OCI-LY3 (cell line): ENCODE measurements at regions not wholly inside any gene's neighbourhood (a gene's known extent, or its start where the extent isn't known, plus 50 kb on each side); places are given as distances from the start of the nearest gene placed in this dataset.

Experiments used
- EZH2phosphoT487 ChIP-seq: fragments of 200-600 bp; shearing (Covaris generic); IDR thresholded peaks from 2 replicates; pipeline ENCODE4 v1.6.1; 2018; ENCODE audit warnings: antibody characterized with exemption, mixed run types, low read depth
- TF ChIP-seq, protein P1 (sequence below): fragments of 200-600, 300-600 bp; sonication (generic); IDR thresholded peaks from 2 replicates; pipeline ENCODE4 v1.5.1; 2014; ENCODE audit warnings: antibody characterized with exemption, low read length, low read depth

DNA sequence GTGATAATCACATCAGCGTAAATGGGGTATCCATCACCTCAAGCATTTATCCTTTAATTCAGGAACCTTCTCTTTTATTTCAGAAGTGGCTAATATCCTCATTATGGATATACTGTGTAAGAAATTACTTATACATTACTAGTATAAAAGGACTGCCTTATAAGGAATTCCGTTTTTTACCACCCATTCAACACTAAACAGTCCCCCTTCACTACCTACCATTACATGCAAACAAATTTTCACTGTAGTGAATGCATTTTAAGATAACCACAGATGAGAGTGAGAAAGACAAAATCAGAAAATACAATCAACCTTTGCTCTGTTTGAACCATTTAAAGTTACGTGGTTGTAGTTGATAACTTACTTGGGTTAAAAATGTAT, 551.2 kb downstream of the RNF144A start:
- TF ChIP-seq, protein P1, sequence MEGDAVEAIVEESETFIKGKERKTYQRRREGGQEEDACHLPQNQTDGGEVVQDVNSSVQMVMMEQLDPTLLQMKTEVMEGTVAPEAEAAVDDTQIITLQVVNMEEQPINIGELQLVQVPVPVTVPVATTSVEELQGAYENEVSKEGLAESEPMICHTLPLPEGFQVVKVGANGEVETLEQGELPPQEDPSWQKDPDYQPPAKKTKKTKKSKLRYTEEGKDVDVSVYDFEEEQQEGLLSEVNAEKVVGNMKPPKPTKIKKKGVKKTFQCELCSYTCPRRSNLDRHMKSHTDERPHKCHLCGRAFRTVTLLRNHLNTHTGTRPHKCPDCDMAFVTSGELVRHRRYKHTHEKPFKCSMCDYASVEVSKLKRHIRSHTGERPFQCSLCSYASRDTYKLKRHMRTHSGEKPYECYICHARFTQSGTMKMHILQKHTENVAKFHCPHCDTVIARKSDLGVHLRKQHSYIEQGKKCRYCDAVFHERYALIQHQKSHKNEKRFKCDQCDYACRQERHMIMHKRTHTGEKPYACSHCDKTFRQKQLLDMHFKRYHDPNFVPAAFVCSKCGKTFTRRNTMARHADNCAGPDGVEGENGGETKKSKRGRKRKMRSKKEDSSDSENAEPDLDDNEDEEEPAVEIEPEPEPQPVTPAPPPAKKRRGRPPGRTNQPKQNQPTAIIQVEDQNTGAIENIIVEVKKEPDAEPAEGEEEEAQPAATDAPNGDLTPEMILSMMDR = no peak
- TF ChIP-seq EZH2phosphoT487 = no peak
